ENCODE measurements at regions not wholly inside any gene's neighbourhood (a gene's known extent, or its start where the extent isn't known, plus 50 kb on each side); places are given as distances from the start of the nearest gene placed in this dataset.

- no peak for DNase-seq (ENCODE audit: low read depth)
Observed at GRCh38 chr13:39858794-39859193, 203.3 kb downstream of the COG6 start.

- DNase-seq (ENCODE audit: low read depth): no peak
Observed at GRCh38 chr13:39859898-39860297, 204.4 kb downstream of the COG6 start.

GRCh38 chr13:39862900-39863299 lies 207.4 kb downstream of the COG6 start:
- DNase-seq (ENCODE audit: low read depth): no peak

GRCh38 chr13:39864221-39864620 lies 208.8 kb downstream of the COG6 start:
- DNase-seq (ENCODE audit: low read depth): no peak

GRCh38 chr13:39866722-39867121 lies 211.3 kb downstream of the COG6 start:
- DNase-seq (ENCODE audit: low read depth): no peak

GRCh38 chr13:39867807-39868206 lies 212.3 kb downstream of the COG6 start:
- no peak for DNase-seq (ENCODE audit: low read depth)

GRCh38 chr13:39870197-39870747 lies 214.8 kb downstream of the COG6 start:
- DNase-seq (ENCODE audit: low read depth): no peak

- DNase-seq (ENCODE audit: low read depth): no peak
Observed at GRCh38 chr13:39874331-39875053, 219.0 kb downstream of the COG6 start.

GRCh38 chr13:39875111-39875987 lies 219.9 kb downstream of the COG6 start:
- no peak for DNase-seq (ENCODE audit: low read depth)

GRCh38 chr13:39876258-39876657 lies 220.8 kb downstream of the COG6 start:
- DNase-seq (ENCODE audit: low read depth): peak; percentile 72

- DNase-seq (ENCODE audit: low read depth): no peak
Observed at GRCh38 chr13:39877134-39877533, 221.7 kb downstream of the COG6 start.

- no peak for DNase-seq (ENCODE audit: low read depth)
Observed at GRCh38 chr13:39879286-39880035, 224.0 kb downstream of the COG6 start.

GRCh38 chr13:39881383-39881782 lies 225.9 kb downstream of the COG6 start:
- no peak for DNase-seq (ENCODE audit: low read depth)

GRCh38 chr13:39881887-39882286 lies 226.4 kb downstream of the COG6 start:
- no peak for DNase-seq (ENCODE audit: low read depth)

- DNase-seq (ENCODE audit: low read depth): no peak
Observed at GRCh38 chr13:39884166-39884565, 228.7 kb downstream of the COG6 start.

GRCh38 chr13:39886336-39886735 lies 230.9 kb downstream of the COG6 start:
- DNase-seq (ENCODE audit: low read depth): no peak

- no peak for DNase-seq (ENCODE audit: low read depth)
Observed at GRCh38 chr13:39887387-39887786, 231.9 kb downstream of the COG6 start.

GRCh38 chr13:39888865-39889810 lies 233.7 kb downstream of the COG6 start:
- DNase-seq (ENCODE audit: low read depth): no peak

GRCh38 chr13:39890537-39890936 lies 235.1 kb downstream of the COG6 start:
- DNase-seq (ENCODE audit: low read depth): no peak

- no peak for DNase-seq (ENCODE audit: low read depth)
Observed at GRCh38 chr13:39892721-39893685, 237.5 kb downstream of the COG6 start.

All from HS-27A (cell line).